Gastrocnemius medialis (tissue), 4 donors: ENCODE measurements at regions not wholly inside any gene's neighbourhood (a gene's known extent, or its start where the extent isn't known, plus 50 kb on each side); places are given as distances from the start of the nearest gene placed in this dataset.
"Not testable (repeated sequence)": the region's sequence is repeated elsewhere in the genome, so short reads cannot be mapped to it uniquely, and the experiment has no call there.

Source experiments
- ATAC-seq, 2 donors: fragments of 150-250 bp; one replicate each; pipeline ENCODE4 v1.9.1; 2016
- DNase-seq, 2 donors: peaks; one replicate each; pipeline ENCODE4 v3.0.0-alpha.2; 2019
- H3K27ac ChIP-seq, 4 donors: fragments of 200-600 bp; sonication (generic); 1 replicate in 1 of 4; 2 replicates in 3 of 4; pipeline ENCODE4 v1.5.1; 2016 to 2018; ENCODE audit warnings: mild to moderate bottlenecking in 2 of 4, moderate library complexity in 1 of 4
- H3K27me3 ChIP-seq, 3 donors: fragments of 200-600 bp; sonication (generic) in 2 of 3; 1 replicate in 1 of 3; 2 replicates in 2 of 3; pipeline versions ENCODE4 v1.5.1 to v1.6.0; 2016 to 2019; ENCODE audit warnings: mild to moderate bottlenecking in 1 of 3, moderate library complexity in 1 of 3
- H3K36me3 ChIP-seq, 2 donors: fragments of 200-600 bp; sonication (generic) in 1 of 2; one replicate each; pipeline ENCODE4 v1.5.1; 2017 to 2018
- H3K4me1 ChIP-seq, 2 donors: fragments of 200-600 bp; sonication (generic) in 1 of 2; one replicate each; pipeline ENCODE4 v1.5.1; 2016 to 2017; ENCODE audit warnings: mild to moderate bottlenecking in 2 of 2
- H3K4me3 ChIP-seq, 4 donors: fragments of 200-600 bp; sonication (generic) in 3 of 4; 1 replicate in 1 of 4; 2 replicates in 3 of 4; pipeline ENCODE4 v1.5.1; 2016 to 2019; ENCODE audit warnings: mild to moderate bottlenecking in 2 of 4
- H3K9me3 ChIP-seq, 3 donors: fragments of 200-600 bp; sonication (generic) in 2 of 3; 1 replicate in 1 of 3; 2 replicates in 2 of 3; pipeline ENCODE4 v1.5.1; 2016 to 2019
- CTCF ChIP-seq, 5 experiments: fragments of 450-650 bp in 3 of 5; fragments of 200-600 bp in 2 of 5; sonication (generic) in 2 of 5; IDR thresholded peaks in 4 of 5; conservative IDR thresholded peaks in 1 of 5; 1 replicate in 4 of 5; 2 replicates in 1 of 5; pipeline ENCODE4 v1.5.1; 2016 to 2019; ENCODE audit warnings: antibody characterized with exemption in 5 of 5, mild to moderate bottlenecking in 3 of 5, moderate library complexity in 3 of 5
- POLR2A ChIP-seq, 2 donors: fragments of 450-650 bp; IDR thresholded peaks; one replicate each; pipeline ENCODE4 v1.6.1; 2017; ENCODE audit warnings: antibody characterized with exemption in 2 of 2, mild to moderate bottlenecking in 2 of 2, moderate library complexity in 2 of 2
- in situ Hi-C, 4 donors: fragments of 200-750 bp; cut with MboI; loops; one replicate each; pipeline versions ENCODE4 v1.15.0 to v1.8.0; 2017; ENCODE audit warnings: low sequenced_read_pairs in 4 of 4
- intact Hi-C: fragments of 100-400 bp; cut with DNase I; formaldehyde crosslinking; loops from one replicate; pipeline ENCODE4 v1.15.1; 2023; ENCODE audit warnings: low total_unique reads

- no peaks in the 10 kb centered on the region for H3K4me1 ChIP-seq
- H3K27me3 ChIP-seq = no peaks in the 10 kb centered on the region
- DNase-seq (no peak), ATAC-seq (no peak)
- in situ Hi-C loops (no loop called here), intact Hi-C loops (no loop called here)
- H3K9me3 ChIP-seq = no peaks in the 10 kb centered on the region
- H3K36me3 ChIP-seq = no peaks in the 10 kb centered on the region
- H3K4me3 ChIP-seq = no peak overlapping the region
- TF ChIP-seq CTCF (IDR thresholded peaks at IDR 0.05 in 4 of 5, conservative IDR thresholded peaks at IDR 0.05 in 1 of 5) = no peak
- no peak for TF ChIP-seq POLR2A (IDR thresholded peaks at IDR 0.05)
- no peak overlapping the region for H3K27ac ChIP-seq
Observed at GRCh38 chr7:96824686-96825085, 115.0 kb upstream of the SEM1 start.

GRCh38 chr7:96825285-96825684 is 115.6 kb upstream of the SEM1 start:
- in situ Hi-C loops (no loop called here), intact Hi-C loops (no loop called here)
- Histone ChIP-seq H3K9me3 (no peaks in the 10 kb centered on the region), H3K4me1 (no peaks in the 10 kb centered on the region), H3K4me3 (no peak overlapping the region), H3K27ac (no peak overlapping the region), H3K27me3 (no peaks in the 10 kb centered on the region), H3K36me3 (no peaks in the 10 kb centered on the region)
- no peak for TF ChIP-seq POLR2A (IDR thresholded peaks at IDR 0.05)
- no peak for TF ChIP-seq CTCF (IDR thresholded peaks at IDR 0.05 in 4 of 5, conservative IDR thresholded peaks at IDR 0.05 in 1 of 5)
- ATAC-seq = no peak
- DNase-seq = no peak

GRCh38 chr7:96826089-96826488 is 116.4 kb upstream of the SEM1 start:
- no peaks in the 10 kb centered on the region for H3K27me3 ChIP-seq
- no peaks in the 10 kb centered on the region for H3K9me3 ChIP-seq
- no peak overlapping the region for H3K27ac ChIP-seq
- in situ Hi-C loops = no loop called here
- no peaks in the 10 kb centered on the region for H3K4me1 ChIP-seq
- ATAC-seq (no peak), DNase-seq (no peak)
- no peak overlapping the region for H3K4me3 ChIP-seq
- intact Hi-C loops = no loop called here
- H3K36me3 ChIP-seq = no peaks in the 10 kb centered on the region
- no peak for TF ChIP-seq POLR2A (IDR thresholded peaks at IDR 0.05)
- TF ChIP-seq CTCF (IDR thresholded peaks at IDR 0.05 in 4 of 5, conservative IDR thresholded peaks at IDR 0.05 in 1 of 5) = no peak

- ATAC-seq (no peak), DNase-seq (no peak)
- Histone ChIP-seq H3K4me1 (no peaks in the 10 kb centered on the region), H3K4me3 (no peak overlapping the region), H3K9me3 (no peaks in the 10 kb centered on the region), H3K36me3 (no peaks in the 10 kb centered on the region), H3K27ac (no peak overlapping the region), H3K27me3 (no peaks in the 10 kb centered on the region)
- no peak for TF ChIP-seq POLR2A (IDR thresholded peaks at IDR 0.05)
- no peak for TF ChIP-seq CTCF (IDR thresholded peaks at IDR 0.05 in 4 of 5, conservative IDR thresholded peaks at IDR 0.05 in 1 of 5)
- intact Hi-C loops = no loop called here
- in situ Hi-C loops = no loop called here
Observed at GRCh38 chr7:96827701-96828100, 118.1 kb upstream of the SEM1 start.

GRCh38 chr7:96829121-96829520 is 119.5 kb upstream of the SEM1 start:
- in situ Hi-C loops, H3K4me1 ChIP-seq, H3K9me3 ChIP-seq, H3K4me3 ChIP-seq, H3K27ac ChIP-seq, DNase-seq, intact Hi-C loops, H3K36me3 ChIP-seq, H3K27me3 ChIP-seq, ATAC-seq: not testable (repeated sequence)
